Inflammatory macrophage treated with lipopolysaccharide for 4 hours (primary cell): ENCODE measurements at regions not wholly inside any gene's neighbourhood (a gene's known extent, or its start where the extent isn't known, plus 50 kb on each side); places are given as distances from the start of the nearest gene placed in this dataset.
A peak's percentile ranks its signal among the peaks of the same experiment; 100 is the strongest.

ENCODE experiments used
- DNase-seq: peaks from one replicate; pipeline ENCODE4 v3.0.0-alpha.2; 2020

DNA sequence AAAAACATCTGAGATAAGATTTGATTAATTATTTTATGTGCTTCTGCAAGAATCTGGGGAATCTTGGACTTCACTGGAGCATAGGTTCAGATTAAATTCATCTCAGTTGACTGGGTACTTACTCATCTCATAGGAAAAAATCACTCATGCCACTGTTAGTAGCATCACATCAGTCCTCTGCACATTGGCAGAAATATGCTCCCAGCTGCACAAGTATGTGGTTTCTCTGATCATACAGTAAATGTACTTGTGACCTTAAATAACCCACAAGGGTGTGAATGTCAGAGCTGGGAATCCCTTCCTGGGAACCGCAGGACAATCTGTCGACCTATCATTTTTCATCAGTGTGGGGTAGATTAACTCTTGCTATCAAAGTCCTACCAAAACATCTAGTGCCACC lies 203.7 kb upstream of the SLC24A2 start:
- no peak for DNase-seq

DNA sequence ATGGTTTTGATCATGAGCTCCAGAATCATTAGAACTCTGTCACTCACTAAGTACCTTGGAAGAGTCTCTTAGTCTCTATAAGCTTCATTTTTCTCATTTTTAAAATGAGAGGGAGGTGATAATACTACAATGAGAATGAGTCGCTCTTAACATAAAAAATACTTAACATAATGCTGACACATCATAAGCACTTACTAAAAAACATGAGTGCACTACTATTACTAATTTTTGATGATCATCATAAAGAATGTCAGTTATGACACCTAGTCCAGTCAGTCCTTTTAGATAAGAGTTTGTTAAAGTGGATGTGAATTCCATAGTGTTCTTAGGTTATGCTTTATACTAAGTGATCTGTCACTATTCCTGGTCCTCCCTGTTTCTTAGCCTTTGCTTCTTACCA lies 200.4 kb upstream of the SLC24A2 start:
- DNase-seq: no peak

DNA sequence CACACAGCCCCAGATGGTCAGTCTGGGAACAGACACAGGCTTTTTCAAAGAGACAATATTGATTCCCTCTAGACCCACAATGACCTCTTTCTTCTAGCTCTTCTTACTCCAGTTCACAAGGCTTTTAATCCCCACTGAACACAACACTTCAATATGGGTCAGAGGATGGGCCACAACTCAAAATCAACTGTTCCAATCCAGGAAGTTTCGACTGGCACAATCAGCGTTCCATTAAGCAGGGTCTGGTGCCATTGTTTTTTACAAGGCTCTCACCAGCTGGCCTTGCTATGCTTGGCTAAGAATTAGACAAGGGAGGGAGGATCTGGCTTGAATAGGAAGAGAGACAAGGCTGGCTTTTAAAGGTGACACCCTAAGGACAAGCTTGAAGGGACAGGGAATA lies 199.4 kb upstream of the SLC24A2 start:
- no peak for DNase-seq

DNA sequence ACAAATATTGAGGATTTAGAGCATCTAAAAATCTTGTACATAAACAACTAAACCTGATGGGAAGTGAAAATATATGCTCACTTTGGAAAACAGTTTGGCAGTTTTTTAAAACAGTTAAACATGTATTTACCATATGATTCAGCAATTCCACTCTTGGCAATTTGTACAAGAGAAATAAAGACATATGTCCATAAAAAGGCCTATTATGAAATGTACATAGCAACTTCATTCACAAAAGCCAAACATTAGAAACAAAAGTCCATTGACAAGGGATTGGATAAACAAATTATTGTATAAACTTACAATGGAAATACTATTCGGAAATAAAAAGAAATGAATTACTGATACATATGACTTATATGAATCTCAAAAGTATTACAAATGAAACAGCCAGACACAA lies 196.2 kb upstream of the SLC24A2 start:
- DNase-seq: no peak

DNA sequence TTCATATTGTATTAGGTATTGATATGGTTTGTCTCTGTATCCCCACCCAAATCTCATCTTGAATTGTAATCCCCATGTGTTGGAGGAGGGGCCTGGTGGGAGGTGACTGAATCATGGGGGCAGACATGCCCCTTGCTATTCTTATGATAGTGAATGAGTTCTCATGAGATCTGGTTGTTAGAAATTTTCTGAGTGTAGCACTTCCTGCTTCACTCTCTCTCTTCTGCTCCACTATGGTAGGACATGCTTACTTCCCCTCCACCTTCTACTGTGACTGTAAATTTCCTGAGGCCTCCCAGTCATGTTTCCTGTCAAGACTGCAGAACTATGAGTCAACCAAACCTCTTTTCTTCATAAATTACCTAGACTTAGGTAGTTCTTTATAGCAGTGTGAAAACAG lies 187.4 kb upstream of the SLC24A2 start:
- no peak for DNase-seq

DNA sequence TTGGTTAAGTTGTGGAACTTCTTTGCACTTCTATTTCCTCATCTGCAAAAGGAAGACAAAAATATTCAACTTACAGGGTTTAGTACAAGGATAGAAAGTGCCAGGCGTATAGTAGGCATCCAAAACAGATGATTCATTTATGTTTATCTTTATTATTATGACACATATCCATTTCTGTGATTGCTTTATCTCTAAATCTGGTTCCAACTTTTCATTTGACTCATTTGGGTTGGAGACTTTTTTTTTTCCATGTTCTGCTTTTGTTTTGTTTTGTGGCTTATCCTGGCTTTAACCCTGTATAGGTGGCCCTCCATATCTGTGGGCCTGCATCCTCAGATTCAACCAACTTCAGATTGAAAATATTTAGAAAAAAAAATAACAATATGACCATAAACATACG lies 186.7 kb upstream of the SLC24A2 start:
- DNase-seq: no peak

DNA sequence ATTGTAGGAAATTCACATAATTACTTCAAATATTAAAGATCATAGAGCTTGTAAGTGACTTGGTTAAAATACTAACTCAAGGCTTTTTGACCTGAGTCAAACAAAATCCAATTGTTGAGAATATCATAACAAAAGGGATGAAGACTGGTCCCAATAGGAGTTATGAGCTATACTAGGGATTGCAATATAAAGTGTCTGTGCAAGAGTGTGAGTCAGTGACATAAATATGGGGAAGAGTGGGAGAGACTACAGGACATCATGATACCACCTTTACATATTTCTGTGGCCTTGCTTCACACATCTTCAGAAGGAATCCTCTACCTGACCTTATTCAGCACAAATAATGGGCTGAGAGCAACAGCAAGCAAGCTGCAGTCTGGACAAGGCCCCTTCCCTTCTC lies 180.9 kb upstream of the SLC24A2 start:
- DNase-seq: no peak

DNA sequence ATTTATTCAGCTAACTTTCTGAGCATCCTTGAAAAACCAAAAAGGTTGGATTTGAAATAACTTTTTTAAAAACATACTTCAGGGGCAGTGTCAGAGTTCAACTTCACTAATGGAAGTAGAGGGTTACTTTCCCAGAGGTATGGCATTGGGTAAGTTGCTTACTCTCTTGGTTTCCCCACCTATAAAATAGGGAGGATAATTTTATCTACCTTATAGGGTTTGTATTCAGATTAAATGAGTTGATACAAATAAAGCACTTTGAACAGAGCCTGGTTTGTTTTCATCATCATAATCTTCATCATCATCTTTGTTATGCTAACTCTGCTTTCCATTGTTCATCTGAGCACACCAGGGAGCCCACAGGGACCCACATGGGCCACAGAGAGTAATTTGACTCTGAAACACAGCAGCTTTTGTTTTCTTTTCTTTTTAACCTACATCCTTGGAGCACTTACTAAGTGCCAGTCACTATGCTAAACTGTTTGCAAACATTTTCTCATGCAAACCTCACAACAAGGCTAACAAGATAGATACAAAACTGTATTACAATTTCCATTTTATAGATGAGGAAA lies 179.1 kb upstream of the SLC24A2 start:
- DNase-seq: no peak

DNA sequence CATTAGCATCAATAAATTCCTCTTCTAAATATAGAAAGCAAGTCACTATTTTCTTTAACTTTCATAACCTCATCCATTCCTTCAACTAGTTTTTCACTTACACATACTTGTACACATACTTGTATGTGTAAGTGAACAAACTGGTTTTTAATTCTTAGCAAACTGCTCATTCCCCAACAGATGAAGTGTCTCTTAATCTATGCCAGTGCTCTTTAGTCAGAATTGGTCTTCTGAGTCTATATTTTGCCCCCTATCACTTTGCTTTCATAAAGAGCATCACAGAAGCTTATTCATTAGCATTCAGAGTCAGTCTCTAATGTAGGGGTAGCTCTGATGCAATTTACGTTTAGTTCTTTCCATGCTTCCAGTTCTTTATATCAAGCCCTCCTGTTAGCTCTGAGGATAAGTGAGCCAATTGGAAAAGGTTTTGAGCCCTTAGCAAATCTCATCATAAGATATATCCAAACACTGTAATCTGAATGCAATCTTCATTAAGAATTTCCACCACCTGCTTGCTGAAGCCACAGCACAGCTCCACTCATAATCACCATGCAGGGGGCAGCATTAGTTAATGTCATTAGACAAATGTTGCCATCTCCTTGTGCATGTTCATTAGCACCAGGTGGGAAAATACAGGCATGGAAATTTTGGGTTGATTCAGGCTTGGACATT lies 178.5 kb upstream of the SLC24A2 start:
- no peak for DNase-seq

DNA sequence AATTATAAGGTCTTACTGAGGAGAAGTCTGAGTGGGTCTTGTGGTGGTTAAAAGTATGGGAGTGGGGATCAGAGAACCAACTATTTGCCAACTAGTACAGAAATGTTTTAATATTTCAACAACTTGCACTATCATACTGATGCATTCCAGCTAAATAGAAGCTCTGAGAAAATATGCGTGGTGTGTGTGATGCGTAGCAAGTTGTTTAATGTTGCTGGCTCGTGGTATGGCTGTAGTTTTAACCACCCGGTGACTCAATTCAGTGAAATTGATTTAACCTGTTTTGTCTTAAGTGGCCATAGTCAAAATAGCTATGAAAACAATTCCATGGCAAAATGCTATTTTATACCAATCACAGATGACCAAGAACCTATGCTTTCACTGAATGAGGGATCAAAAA lies 176.5 kb upstream of the SLC24A2 start:
- no peak for DNase-seq

DNA sequence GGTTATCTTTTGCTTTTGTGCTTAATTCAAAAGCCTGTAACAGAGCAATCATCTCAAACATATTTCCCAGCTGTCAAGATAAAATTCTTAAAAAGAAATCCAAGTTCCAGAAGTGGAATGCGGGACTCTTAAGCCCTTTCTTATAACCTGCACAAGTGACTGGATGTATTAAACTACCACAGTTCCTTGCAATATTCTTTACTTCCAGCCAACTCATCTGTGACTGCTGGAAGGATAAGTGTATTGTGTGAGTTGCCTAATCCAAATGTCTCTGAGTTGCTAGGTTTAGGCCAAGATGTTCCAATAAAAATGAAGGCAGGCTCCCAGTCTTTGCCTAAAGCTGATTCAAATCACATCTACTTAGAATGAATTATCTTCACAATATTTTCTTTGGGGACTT lies 159.2 kb upstream of the SLC24A2 start:
- no peak for DNase-seq

DNA sequence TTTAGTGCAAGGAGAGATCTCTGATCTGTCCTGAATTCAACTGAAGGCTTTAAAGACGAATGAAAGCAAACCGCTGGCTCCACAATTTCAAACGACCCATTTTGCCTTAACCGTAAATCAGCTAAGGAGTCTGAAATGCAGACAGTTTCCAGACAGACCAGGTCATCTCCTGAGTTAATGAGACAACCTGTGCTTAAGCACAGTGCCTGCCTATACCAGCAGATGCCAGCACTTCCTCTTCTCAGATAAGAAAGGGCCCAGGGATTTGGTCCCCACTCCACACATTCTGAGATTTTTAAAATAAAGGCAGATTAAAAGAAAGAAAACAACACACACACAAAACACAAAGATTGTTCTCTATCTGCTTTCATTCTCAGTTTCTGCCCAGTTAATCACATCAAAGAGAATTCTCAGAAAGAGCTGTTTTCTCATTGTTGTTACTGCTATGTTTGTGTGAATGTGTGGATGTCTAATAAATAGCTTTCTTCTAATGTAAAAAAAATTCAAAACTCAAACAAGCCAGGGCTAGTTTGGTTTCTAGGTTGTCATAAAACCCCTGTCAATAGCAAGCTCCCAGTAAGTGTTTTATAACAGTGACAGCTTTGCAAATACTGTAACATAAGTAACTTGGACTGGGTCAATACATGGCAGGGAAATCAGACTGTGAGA lies 157.7 kb upstream of the SLC24A2 start:
- no peak for DNase-seq

DNA sequence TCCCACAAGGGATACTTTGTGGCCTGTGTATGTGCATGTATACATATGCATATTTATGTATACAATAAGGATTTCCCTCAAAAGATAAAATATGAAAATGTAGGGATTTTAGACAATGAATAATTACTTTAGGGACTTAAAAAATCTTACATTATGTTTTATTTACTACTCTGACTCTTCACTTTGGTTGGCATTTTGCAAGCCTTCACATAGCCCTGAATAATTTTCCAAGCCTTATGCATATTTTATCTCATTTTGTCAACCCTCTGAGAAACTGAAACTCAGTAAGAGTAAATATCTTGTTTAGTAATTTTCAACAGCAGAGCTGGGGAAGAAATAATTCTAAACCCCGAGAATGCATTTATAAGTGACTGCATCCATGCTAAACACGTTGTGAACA lies 153.0 kb upstream of the SLC24A2 start:
- no peak for DNase-seq

DNA sequence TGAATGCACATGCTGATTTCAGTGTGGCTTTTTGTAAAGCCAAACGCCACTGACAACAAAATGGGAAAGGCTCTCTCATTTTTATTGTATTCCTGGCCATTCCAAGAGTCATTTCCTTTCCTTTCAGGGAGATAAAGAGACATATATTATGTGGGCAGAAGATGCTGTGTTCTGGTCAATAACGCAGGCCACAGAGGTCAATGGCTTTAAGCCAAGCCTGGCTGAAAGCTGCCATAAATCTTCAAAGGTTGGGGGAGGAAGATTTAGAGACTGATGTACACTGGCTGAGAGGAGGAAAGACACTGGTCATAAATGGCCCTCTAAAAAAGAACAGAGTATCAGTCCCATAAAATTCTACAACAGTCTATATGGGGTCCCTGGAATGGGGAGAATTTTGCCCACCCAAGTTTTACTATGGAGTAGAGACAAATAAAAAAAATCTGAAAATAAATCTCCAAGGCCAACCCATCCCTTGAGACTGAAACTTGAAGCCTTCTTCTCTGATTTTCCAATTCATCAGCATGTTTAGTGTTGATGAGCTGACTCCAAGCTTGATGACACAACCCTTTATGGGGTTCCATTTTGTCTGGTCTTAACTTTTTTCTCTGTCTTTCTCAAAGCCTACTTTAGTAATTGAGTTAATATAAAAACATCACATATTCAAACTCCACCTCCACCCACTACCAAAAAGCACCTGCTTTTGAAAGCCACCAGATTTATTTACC lies 152.1 kb upstream of the SLC24A2 start:
- DNase-seq: no peak

DNA sequence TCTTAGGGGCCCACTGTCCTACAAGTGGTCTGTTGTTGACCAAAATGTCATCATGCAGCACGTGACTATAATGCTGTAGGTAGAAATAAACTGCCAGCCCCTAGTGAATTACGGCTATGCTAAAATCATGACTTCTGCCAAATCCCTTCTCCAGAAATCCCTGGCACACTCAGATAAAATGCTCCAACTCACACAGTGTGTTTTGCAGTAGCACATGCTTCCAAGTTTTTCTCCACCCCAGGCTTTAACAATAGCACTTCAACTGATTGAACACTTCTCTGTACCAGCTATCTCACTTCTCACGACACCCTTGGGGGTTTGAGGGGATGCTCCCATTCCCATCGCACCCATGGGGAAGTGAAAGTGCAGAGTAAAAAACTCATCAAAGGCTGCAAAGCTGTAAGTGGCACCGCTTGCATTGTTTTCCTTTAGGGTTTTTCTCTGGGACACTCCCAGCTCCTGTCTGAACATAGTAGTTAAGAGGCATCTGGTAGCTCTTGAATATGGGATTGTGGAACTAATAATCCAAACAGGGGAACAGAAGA lies 151.0 kb upstream of the SLC24A2 start:
- no peak for DNase-seq

DNA sequence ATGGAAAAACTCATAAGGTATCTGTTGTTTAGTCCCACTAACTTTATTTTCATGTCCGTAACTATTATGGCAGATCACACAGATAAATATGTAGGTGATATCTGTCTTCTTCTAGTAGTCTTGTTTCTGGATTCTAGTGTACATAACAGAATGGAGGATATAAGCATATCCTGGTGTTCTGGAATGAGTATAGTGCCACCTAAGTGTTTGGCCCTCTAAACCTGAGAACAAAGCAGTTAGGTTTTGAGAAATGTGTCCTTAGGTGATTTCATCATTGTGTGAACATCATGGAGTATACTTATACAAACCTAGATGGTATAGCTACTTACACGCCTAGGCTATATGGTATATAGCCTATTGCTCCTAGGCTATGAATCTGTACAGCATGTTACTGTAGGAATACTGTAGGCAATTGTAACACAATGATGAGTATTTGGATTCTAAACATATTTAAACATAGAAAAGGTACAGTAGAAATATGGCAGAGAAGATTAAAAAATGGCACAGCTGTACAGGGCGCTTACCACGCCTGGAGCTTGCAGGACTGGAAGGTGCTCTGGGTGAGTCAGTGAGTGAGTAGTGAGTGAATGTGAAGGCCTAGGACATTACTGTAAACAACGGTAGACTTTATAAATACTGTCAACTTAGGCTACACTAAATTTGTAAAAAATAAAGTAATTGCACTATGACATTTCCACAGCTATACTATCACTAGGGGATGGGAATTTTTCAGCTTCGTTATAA lies 150.3 kb upstream of the SLC24A2 start:
- DNase-seq: no peak

DNA sequence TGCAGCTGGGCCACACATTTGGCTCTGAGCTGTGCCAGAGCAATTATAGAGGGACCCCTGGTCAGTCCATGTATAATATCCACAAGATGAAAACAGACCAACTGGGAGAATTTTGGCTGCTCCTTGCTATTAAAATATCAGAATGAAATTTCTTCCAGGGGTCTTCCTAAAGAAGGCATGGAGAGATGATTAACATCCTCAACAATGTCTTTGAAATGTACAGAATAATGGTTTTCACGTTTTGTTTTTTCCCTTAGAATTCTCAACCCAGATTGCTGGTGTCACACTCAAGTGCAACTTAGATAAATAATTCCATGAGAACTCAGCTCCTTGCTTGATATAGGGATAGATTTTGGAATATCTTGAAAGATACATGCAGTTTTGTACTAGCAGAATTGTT lies 148.3 kb upstream of the SLC24A2 start:
- DNase-seq: no peak

DNA sequence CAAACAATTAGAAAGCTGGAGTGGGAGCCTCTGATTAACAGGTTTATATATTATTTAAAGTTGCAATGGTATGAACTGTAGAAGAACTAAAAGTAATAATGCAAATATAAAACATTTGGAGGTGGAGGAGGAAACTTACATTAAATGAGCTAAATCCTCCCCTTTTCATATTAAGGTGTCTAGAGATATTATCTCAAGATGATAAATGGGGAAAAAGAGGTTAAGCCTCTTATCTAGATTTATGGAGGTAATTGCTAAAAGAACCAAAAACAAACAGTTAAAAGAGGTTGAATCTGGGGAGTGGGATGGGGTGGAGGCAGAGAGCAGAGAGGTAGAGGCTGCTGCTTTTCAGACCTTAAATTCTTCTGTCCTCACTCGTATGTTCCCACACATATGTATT lies 147.8 kb upstream of the SLC24A2 start:
- DNase-seq: no peak

DNA sequence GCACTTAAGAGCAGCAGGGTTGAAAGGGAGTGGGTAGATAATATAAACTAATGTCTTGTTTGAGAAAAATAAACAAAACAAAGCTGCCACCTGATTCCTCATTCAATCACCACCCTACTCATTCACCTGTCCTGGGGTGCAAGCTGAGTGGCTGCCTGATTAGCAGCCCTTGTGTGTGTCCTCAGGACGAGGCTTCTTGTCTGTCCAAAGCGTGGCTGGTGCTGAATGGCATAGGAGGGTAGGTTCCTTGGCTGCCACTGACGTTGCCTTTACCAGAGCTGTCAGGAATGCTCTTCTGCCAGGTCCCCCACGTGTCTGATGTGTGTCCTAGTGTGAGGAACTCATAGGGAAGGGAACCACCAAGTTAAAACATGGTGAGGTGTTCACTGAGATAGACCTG lies 146.6 kb upstream of the SLC24A2 start:
- no peak for DNase-seq

DNA sequence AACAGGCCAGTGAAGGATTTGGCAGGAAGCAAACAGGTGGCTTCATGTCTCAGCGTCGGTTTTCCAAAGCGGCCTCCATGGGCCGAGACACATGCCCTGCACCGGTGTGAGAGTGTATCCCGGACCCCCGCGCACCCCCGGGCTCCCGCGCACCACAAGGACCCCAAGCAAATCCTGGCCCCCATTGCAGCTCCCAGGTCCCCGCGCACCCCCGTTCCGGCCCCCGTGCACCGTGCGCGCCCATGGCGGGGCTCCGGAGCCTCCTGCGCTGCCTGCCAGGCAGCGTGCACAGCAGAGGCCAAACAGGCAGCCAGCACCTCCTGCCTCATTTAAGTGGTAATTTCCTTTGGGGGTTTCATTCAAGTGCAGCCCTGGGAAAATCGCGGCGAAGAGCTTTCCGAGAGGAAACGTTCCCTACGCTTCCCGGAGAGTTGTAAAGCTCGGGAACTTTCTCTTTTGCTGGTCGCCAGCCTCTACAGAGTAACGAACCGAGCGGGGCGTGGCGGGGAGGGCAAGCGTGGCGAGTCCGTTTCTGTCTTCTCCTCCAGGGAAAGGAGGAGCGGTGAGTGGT lies 145.5 kb upstream of the SLC24A2 start:
- no peak for DNase-seq

DNA sequence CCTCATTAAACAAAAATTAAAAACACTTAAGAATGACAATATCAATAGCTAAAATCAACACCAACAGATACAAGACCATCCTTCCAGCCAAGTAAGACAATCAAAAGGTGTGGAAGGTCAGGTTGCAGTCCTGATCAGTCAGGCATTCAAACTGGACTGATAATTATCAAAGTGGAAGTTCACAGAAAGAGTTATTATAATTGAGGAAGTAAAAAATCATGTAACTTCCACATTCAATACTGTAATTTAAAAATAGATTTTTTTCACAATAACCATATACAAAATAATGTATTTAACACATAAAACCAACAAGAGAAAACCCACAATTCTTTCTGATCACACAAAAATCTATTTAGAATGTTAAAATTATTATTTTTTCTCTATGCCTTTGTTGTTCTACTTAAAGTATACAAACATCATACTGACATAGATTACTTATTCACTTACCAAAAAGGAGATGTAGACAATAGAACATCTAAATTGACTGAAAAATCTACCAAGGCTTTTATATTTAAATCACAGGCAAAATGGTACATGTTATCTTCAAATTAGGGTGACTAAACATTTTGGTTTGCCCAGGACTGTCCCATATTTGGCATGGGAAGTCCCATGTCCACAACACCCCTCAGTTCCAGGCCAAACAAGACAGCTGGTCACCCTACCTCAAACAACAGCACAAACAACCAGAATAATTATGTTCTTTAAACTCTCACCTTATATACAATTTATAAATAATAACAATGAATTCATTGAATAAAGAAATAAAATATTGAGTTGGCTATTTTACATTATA lies 142.5 kb upstream of the SLC24A2 start:
- peak; percentile 21 for DNase-seq

DNA sequence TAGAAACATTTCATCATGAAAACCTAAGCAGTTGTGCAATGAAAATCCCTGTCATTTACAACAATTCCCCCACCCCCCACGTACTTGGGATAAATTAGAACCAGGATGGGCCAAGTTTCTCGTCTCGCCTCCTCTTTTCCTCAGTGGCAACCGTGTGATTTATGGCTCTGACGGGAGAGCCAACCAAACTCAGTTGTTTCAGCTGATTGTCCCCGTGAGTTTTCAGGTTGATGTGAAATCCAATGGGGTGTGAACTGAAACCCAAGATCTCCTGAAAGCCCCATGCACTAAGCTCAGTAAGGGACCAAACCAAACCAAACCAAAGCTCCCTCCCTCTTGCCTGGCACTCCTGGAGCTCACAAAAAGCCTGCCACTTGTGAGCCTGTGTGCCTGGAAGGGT lies 138.7 kb upstream of the SLC24A2 start:
- no peak for DNase-seq
